ENCODE measurements at regions not wholly inside any gene's neighbourhood (a gene's known extent, or its start where the extent isn't known, plus 50 kb on each side); places are given as distances from the start of the nearest gene placed in this dataset.

- TF ChIP-seq CTCF (IDR thresholded peaks at IDR 0.05; ENCODE audit: insufficient read depth, low read length) (no peak), POLR2AphosphoS5 (IDR thresholded peaks at IDR 0.05; ENCODE audit: low read depth) (no peak), GABPA (IDR thresholded peaks at IDR 0.05; ENCODE audit: low read depth) (no peak), SPI1 (IDR thresholded peaks at IDR 0.05; ENCODE audit: borderline replicate concordance, low read depth) (no peak)
- TF ChIP-seq, protein P1, sequence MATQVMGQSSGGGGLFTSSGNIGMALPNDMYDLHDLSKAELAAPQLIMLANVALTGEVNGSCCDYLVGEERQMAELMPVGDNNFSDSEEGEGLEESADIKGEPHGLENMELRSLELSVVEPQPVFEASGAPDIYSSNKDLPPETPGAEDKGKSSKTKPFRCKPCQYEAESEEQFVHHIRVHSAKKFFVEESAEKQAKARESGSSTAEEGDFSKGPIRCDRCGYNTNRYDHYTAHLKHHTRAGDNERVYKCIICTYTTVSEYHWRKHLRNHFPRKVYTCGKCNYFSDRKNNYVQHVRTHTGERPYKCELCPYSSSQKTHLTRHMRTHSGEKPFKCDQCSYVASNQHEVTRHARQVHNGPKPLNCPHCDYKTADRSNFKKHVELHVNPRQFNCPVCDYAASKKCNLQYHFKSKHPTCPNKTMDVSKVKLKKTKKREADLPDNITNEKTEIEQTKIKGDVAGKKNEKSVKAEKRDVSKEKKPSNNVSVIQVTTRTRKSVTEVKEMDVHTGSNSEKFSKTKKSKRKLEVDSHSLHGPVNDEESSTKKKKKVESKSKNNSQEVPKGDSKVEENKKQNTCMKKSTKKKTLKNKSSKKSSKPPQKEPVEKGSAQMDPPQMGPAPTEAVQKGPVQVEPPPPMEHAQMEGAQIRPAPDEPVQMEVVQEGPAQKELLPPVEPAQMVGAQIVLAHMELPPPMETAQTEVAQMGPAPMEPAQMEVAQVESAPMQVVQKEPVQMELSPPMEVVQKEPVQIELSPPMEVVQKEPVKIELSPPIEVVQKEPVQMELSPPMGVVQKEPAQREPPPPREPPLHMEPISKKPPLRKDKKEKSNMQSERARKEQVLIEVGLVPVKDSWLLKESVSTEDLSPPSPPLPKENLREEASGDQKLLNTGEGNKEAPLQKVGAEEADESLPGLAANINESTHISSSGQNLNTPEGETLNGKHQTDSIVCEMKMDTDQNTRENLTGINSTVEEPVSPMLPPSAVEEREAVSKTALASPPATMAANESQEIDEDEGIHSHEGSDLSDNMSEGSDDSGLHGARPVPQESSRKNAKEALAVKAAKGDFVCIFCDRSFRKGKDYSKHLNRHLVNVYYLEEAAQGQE (IDR thresholded peaks at IDR 0.05; ENCODE audit: insufficient replicate concordance, low read depth) = no peak
Observed at GRCh38 chr16:86390335-86390734, 120.0 kb upstream of the FOXF1 start.

All from HL-60 (cell line).